GM12878 (cell line): ENCODE measurements at regions not wholly inside any gene's neighbourhood (a gene's known extent, or its start where the extent isn't known, plus 50 kb on each side); places are given as distances from the start of the nearest gene placed in this dataset.

ENCODE experiments used
- ATAC-seq: fragments of 200-7000 bp; cut with Tn5 transposase; 3 replicates; pipeline ENCODE4 v1.9.1; 2020; ENCODE audit warnings: mild to moderate bottlenecking, moderate library complexity
- BruUV-seq: library from RNA; stranded (reverse); fragments of 400-500 nt; replicated peaks from 2 replicates; lab custom pipeline; 2021; lab: Mats Ljungman, UMichigan
- CTCF ChIA-PET: fragments of 300-600 bp; sonication (Branson Sonifier 250); formaldehyde crosslinking; extraction: SDS; loops from one replicate; lab custom pipeline; 2021; ENCODE audit warnings: inconsistent platforms; lab: Yijun Ruan, JAX
- POLR2A ChIA-PET: fragments of 350-600 bp; formaldehyde crosslinking; extraction: SDS; loops from one replicate; lab custom pipeline; 2021; ENCODE audit warnings: inconsistent platforms; lab: Charles Lee
- RAD21 ChIA-PET: fragments of 300-600 bp; sonication (Branson Sonifier 250); formaldehyde crosslinking; loops from one replicate; lab custom pipeline; 2023; ENCODE audit warnings: antibody characterized with exemption; ENCODE audit not compliant: unreplicated experiment; lab: Charles Lee
- SMC1A ChIA-PET: fragments of 300-600 bp; sonication (Branson Sonifier 250); formaldehyde crosslinking; loops from one replicate; lab custom pipeline; 2023; ENCODE audit not compliant: unreplicated experiment, uncharacterized antibody; lab: Charles Lee
- DNase-seq: peaks from one replicate; pipeline ENCODE4 v3.0.0-alpha.2; 2011; ENCODE audit warnings: low read depth, low spot score
- FAIRE-seq: peaks from 3 replicates; lab custom pipeline; 2011; peaks lifted over from hg19 to GRCh38; lab: Jason Lieb, UNC
- H2AFZ ChIP-seq: 2 replicates; pipeline ENCODE4 v1.6.0; 2011; ENCODE audit warnings: low read depth, low read length, control low read depth; ENCODE audit not compliant: control insufficient read depth
- H3K27ac ChIP-seq: 2 replicates; pipeline ENCODE4 v1.5.1; 2011; ENCODE audit warnings: control low read depth; ENCODE audit not compliant: control insufficient read depth, insufficient read depth
- H3K27me3 ChIP-seq, 2 experiments: replicated peaks in 1 of 2; 2 replicates each; pipeline versions ENCODE4 v1.6.0 to v1.6.1; 2011; ENCODE audit warnings: low read length in 1 of 2; ENCODE audit not compliant: control insufficient read depth in 2 of 2, insufficient read depth in 2 of 2
- H3K36me3 ChIP-seq, 2 experiments: 2 replicates each; pipeline ENCODE4 v1.5.1; 2011; ENCODE audit warnings: low read length in 1 of 2; ENCODE audit not compliant: control insufficient read depth in 2 of 2, insufficient read depth in 2 of 2
- H3K4me1 ChIP-seq: 2 replicates; pipeline ENCODE4 v1.6.1; 2011; ENCODE audit warnings: mild to moderate bottlenecking, low read length, moderate library complexity, mixed read lengths; ENCODE audit not compliant: control insufficient read depth, insufficient read depth
- H3K4me2 ChIP-seq: 2 replicates; pipeline ENCODE4 v1.6.0; 2011; ENCODE audit warnings: control low read depth; ENCODE audit not compliant: control insufficient read depth, insufficient read depth
- H3K4me3 ChIP-seq: fragments of 200-600 bp; sonication (generic); 2 replicates; pipeline ENCODE4 v1.5.1; 2016
- H3K79me2 ChIP-seq: 2 replicates; pipeline ENCODE4 v1.6.0; 2011; ENCODE audit warnings: low read length; ENCODE audit not compliant: control insufficient read depth, insufficient read depth
- H3K9ac ChIP-seq: 2 replicates; pipeline ENCODE4 v1.8.0; 2011; ENCODE audit warnings: low read length, control low read depth, mixed read lengths; ENCODE audit not compliant: control insufficient read depth, insufficient read depth
- H3K9me3 ChIP-seq: replicated peaks from 3 replicates; pipeline ENCODE4 v1.5.1; 2011; ENCODE audit warnings: mild to moderate bottlenecking, low read length; ENCODE audit not compliant: control insufficient read depth, insufficient read depth
- H4K20me1 ChIP-seq: 2 replicates; pipeline ENCODE4 v1.6.0; 2011; ENCODE audit not compliant: control insufficient read depth, insufficient read depth
- BCL11A ChIP-seq: IDR thresholded peaks from 2 replicates; pipeline ENCODE4 v1.6.1; 2011; ENCODE audit warnings: low read depth, low read length
- CBX5 ChIP-seq: sonication (generic); IDR thresholded peaks from 2 replicates; pipeline ENCODE4 v1.6.1; 2016; ENCODE audit warnings: low read depth, moderate library complexity, mild to moderate bottlenecking, inconsistent platforms
- CUX1 ChIP-seq: IDR thresholded peaks from 2 replicates; pipeline ENCODE4 v1.6.1; 2012; ENCODE audit warnings: improper control_type of control experiment, low read depth, low read length; ENCODE audit not compliant: insufficient replicate concordance
- DPF2 ChIP-seq: fragments of 450-650 bp; IDR thresholded peaks from 2 replicates; pipeline ENCODE4 v1.6.1; 2017; ENCODE audit warnings: mild to moderate bottlenecking
- EP300 ChIP-seq, 2 experiments: fragments of 150-350 bp in 1 of 2; IDR thresholded peaks; 2 replicates each; pipeline ENCODE4 v1.6.1; 2011 to 2012; ENCODE audit warnings: low read depth in 2 of 2, low read length in 2 of 2, borderline replicate concordance in 1 of 2, improper control_type of control experiment in 1 of 2, inconsistent platforms in 1 of 2; ENCODE audit not compliant: control insufficient read depth in 1 of 2
- IKZF1 ChIP-seq: fragments of 450-650 bp; conservative IDR thresholded peaks from 2 replicates; pipeline ENCODE4 v1.6.1; 2017; ENCODE audit warnings: antibody characterized with exemption, mild to moderate bottlenecking
- IKZF2 ChIP-seq, 2 experiments: fragments of 450-650 bp; IDR thresholded peaks; 2 replicates each; pipeline ENCODE4 v1.6.1; 2017; ENCODE audit warnings: mild to moderate bottlenecking in 2 of 2, moderate library complexity in 2 of 2
- MYB ChIP-seq: fragments of 150-350 bp; IDR thresholded peaks from 2 replicates; pipeline ENCODE4 v1.6.1; 2014; ENCODE audit warnings: mild to moderate bottlenecking, low read depth, low read length, borderline replicate concordance
- MYC ChIP-seq: IDR thresholded peaks from 2 replicates; pipeline ENCODE4 v1.6.1; 2011; ENCODE audit warnings: mild to moderate bottlenecking, low read length, moderate library complexity, inconsistent platforms; ENCODE audit not compliant: insufficient read depth, insufficient replicate concordance, insufficient read length, severe bottlenecking
- PAX8 ChIP-seq: fragments of 450-650 bp; IDR thresholded peaks from 2 replicates; pipeline ENCODE4 v1.6.1; 2017; ENCODE audit warnings: mild to moderate bottlenecking, moderate library complexity
- PKNOX1 ChIP-seq: fragments of 450-650 bp; IDR thresholded peaks from 2 replicates; pipeline ENCODE4 v1.6.1; 2016; ENCODE audit warnings: mild to moderate bottlenecking
- RELB ChIP-seq: fragments of 450-650 bp; IDR thresholded peaks from 2 replicates; pipeline ENCODE4 v1.6.1; 2017; ENCODE audit warnings: low read depth, mild to moderate bottlenecking, moderate library complexity
- TCF3 ChIP-seq: IDR thresholded peaks from 2 replicates; pipeline ENCODE4 v1.6.1; 2012; ENCODE audit warnings: low read depth, mild to moderate bottlenecking, low read length, borderline replicate concordance; ENCODE audit not compliant: insufficient read depth
- ZBTB33 ChIP-seq: fragments of 450-650 bp; IDR thresholded peaks from 2 replicates; pipeline ENCODE4 v1.6.1; 2017; ENCODE audit warnings: mild to moderate bottlenecking
- WGBS: methylation state at CpG from one replicate; pipeline ENCODE4 v1.1.6; 2016; ENCODE audit warnings: low lambda C conversion rate; ENCODE audit not compliant: insufficient replicate concordance, insufficient coverage; ENCODE audit errors: missing lambda C conversion rate; 5-methylcytosine and 5-hydroxymethylcytosine counted together
- in situ Hi-C: fragments of 300-500 bp; cut with MboI; formaldehyde crosslinking; loops from 9 replicates; pipeline ENCODE4 v1.14.3; 2018; ENCODE audit warnings: mixed read lengths
- intact Hi-C: fragments of 100-400 bp; cut with micrococcal nuclease; formaldehyde crosslinking; loops from one replicate; pipeline ENCODE4 v1.14.2; 2022; ENCODE audit not compliant: unreplicated experiment

GRCh38 chr21:19458295-19458694, 1054.7 kb upstream of the TMPRSS15 start:
- Histone ChIP-seq H3K9ac (no peak overlapping the region), H3K36me3 (no peaks in the 10 kb centered on the region), H4K20me1 (no peaks in the 10 kb centered on the region), H3K27me3 (no peaks in the 10 kb centered on the region), H3K27ac (no peak overlapping the region), H3K79me2 (no peaks in the 10 kb centered on the region), H3K4me2 (no peak overlapping the region), H3K4me3 (no peak overlapping the region), H3K9me3 (no peaks in the 10 kb centered on the region), H2AFZ (no peak overlapping the region), H3K4me1 (no peaks in the 10 kb centered on the region)
- 7% methylated on average over 1 of the region's 1 CpG for WGBS
- SMC1A ChIA-PET, result interaction anchor here (1.8 to 3.4 kb wide), 2 partner anchors 15 to 19 kb away, joined by 4 to 11 read pairs; no protein-coding TSS in a partner anchor
- ATAC-seq, result peak; percentile 65
- CTCF ChIA-PET, result no interaction called here
- in situ Hi-C loops, result no loop called here
- BruUV-seq, result no TSS peak
- RAD21 ChIA-PET, result interaction anchor here (1.3 kb wide), 1 partner anchor 17 kb away, joined by 4 read pairs; no protein-coding TSS in a partner anchor
- intact Hi-C loops, result no loop called here
- POLR2A ChIA-PET, result no interaction called here
- DNase-seq, result no peak
- FAIRE-seq, result no peak
- no peak for TF ChIP-seq MYC
- TF ChIP-seq ZBTB33, result 0 out of 2 replicates have a peak, but pooled peaks have one; percentile 5
- peak; percentile 62; the same call in 1 of the 2 replicates for TF ChIP-seq MYB
- TF ChIP-seq PKNOX1, result peak; percentile 76
- peak; percentile 53 to 69; a peak in 3 of 4 replicates for TF ChIP-seq IKZF2 (IDR thresholded peaks at IDR 0.05)
- TF ChIP-seq CUX1, result peak; percentile 40
- TF ChIP-seq BCL11A, result 0 out of 2 replicates have a peak, but pooled peaks have one; percentile 23
- TF ChIP-seq RELB, result peak; percentile 91
- peak; percentile 63; the same call in 1 of the 2 replicates for TF ChIP-seq DPF2
- no peak for TF ChIP-seq CBX5
- no peak for TF ChIP-seq TCF3
- TF ChIP-seq IKZF1, result peak; percentile 65
- peak in 1 of 2 experiments; percentile 26; a peak in 1 of 4 replicates for TF ChIP-seq EP300 (IDR thresholded peaks at IDR 0.05; ENCODE audit: borderline replicate concordance in 1 of 2, control insufficient read depth in 1 of 2, low read depth in 2 of 2, low read length in 2 of 2)
- no peak for TF ChIP-seq PAX8
